HFF-Myc (cell line): ENCODE measurements at regions not wholly inside any gene's neighbourhood (a gene's known extent, or its start where the extent isn't known, plus 50 kb on each side); places are given as distances from the start of the nearest gene placed in this dataset.
"Not testable (repeated sequence)": the region's sequence is repeated elsewhere in the genome, so short reads cannot be mapped to it uniquely, and the experiment has no call there.

Source experiments
- DNase-seq: peaks from one replicate; pipeline ENCODE4 v3.0.0-alpha.2; 2011; ENCODE audit warnings: low read depth; ENCODE audit errors: extremely low read depth
- H3K4me3 ChIP-seq: replicated peaks from 2 replicates; pipeline ENCODE4 v1.5.1; 2011; ENCODE audit warnings: low read depth, mild to moderate bottlenecking, control low read depth, low read length
- TF ChIP-seq, protein P1 (sequence below): IDR thresholded peaks from 2 replicates; pipeline ENCODE4 v1.5.1; 2012; ENCODE audit warnings: mild to moderate bottlenecking, low read depth, low read length, control low read depth; ENCODE audit errors: missing control alignments

GRCh38 chr2:192410319-192410718, 215.6 kb upstream of the TMEFF2 start:
- TF ChIP-seq, protein P1, sequence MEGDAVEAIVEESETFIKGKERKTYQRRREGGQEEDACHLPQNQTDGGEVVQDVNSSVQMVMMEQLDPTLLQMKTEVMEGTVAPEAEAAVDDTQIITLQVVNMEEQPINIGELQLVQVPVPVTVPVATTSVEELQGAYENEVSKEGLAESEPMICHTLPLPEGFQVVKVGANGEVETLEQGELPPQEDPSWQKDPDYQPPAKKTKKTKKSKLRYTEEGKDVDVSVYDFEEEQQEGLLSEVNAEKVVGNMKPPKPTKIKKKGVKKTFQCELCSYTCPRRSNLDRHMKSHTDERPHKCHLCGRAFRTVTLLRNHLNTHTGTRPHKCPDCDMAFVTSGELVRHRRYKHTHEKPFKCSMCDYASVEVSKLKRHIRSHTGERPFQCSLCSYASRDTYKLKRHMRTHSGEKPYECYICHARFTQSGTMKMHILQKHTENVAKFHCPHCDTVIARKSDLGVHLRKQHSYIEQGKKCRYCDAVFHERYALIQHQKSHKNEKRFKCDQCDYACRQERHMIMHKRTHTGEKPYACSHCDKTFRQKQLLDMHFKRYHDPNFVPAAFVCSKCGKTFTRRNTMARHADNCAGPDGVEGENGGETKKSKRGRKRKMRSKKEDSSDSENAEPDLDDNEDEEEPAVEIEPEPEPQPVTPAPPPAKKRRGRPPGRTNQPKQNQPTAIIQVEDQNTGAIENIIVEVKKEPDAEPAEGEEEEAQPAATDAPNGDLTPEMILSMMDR = no peak
- DNase-seq = no peak
- H3K4me3 ChIP-seq = no peak overlapping the region

DNA sequence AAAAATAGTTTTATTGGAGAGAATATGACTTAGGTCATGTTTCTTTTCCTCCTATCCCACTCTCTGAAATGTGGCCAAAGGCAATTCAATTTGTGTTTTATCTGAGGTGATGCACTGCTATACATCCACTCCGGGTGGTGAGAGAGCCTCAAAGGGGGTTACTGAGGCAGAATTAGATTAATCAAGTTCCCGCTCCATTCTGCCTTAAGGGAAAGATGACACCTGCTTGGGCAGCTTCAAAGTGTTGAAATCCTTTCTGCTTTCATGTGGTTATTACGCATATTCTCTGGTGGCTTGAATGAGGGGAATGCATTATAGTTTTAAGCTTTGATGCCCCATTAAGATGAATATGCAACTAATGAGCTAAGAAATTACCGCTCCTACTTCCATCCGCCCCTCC, 213.0 kb upstream of the TMEFF2 start:
- H3K4me3 ChIP-seq = no peak overlapping the region
- TF ChIP-seq, protein P1 = no peak
- DNase-seq = no peak

GRCh38 chr2:192398236-192398635, 203.5 kb upstream of the TMEFF2 start:
- DNase-seq = no peak
- no peak overlapping the region for H3K4me3 ChIP-seq
- TF ChIP-seq, protein P1 = no peak

GRCh38 chr2:192394605-192395004, 199.9 kb upstream of the TMEFF2 start:
- H3K4me3 ChIP-seq = no peak overlapping the region
- no peak for DNase-seq
- TF ChIP-seq, protein P1 = no peak

DNA sequence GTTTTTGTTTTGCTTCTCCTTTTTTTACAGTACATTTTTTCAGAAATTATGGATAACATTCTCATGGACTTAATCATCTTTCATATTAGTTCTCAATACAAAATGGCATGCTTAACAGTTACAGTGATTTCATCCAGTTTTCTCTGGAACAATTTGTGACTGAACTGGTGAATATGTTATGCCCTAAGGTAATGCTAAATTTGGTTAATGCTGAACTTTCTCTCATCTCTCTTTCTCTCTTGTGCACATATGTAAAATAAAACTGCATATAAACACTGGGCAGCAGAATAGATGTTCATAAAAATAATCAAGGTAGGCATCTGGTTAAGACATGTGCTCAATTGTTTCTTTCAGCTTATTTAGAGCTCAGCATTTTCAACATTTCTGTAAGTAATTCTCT, 196.3 kb upstream of the TMEFF2 start:
- TF ChIP-seq, protein P1 = no peak
- H3K4me3 ChIP-seq = no peak overlapping the region
- no peak for DNase-seq

DNA sequence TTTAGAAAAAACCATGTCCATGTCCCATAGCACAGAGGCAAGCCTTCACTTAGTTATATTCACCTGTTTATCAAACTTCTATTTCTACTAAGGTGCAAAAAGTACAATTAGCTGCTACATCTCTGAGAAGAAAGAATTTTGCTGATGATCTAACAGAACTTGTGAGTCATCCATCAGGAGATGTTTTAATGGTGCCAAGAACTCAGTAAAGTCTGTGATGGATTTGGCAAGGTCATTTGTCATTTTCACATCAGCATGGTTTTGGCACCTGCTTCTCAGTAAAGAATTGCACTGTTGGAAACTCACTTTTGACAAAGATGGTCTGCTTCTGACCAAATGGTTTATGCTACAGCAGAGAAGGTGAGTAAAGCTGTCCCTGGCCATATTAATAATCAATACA, 195.7 kb upstream of the TMEFF2 start:
- TF ChIP-seq, protein P1 = no peak
- DNase-seq = no peak

GRCh38 chr2:192384191-192384590, 189.5 kb upstream of the TMEFF2 start:
- H3K4me3 ChIP-seq, DNase-seq: not testable (repeated sequence)

More for the DNA sequence above, 195.7 kb upstream of the TMEFF2 start:
- H3K4me3 ChIP-seq = no peak overlapping the region
